HG03520 (cell line): ENCODE measurements at regions not wholly inside any gene's neighbourhood (a gene's known extent, or its start where the extent isn't known, plus 50 kb on each side); places are given as distances from the start of the nearest gene placed in this dataset.
"Not testable (repeated sequence)": the region's sequence is repeated elsewhere in the genome, so short reads cannot be mapped to it uniquely, and the experiment has no call there.

Experiments
- ATAC-seq: cut with Tn5 transposase; IDR thresholded peaks from one replicate; pipeline ENCODE4 v1.9.1; 2021; ENCODE audit warnings: mild to moderate bottlenecking, moderate library complexity; ENCODE audit not compliant: unreplicated experiment

GRCh38 chr10:2392145-2392812 lies 655.0 kb upstream of the ADARB2 start:
- ATAC-seq: no peak

GRCh38 chr10:2387672-2388071 lies 650.3 kb upstream of the ADARB2 start:
- no peak for ATAC-seq

- ATAC-seq: no peak
Measured at GRCh38 chr10:2387261-2387660, 649.9 kb upstream of the ADARB2 start.

GRCh38 chr10:2380218-2380617 lies 642.9 kb upstream of the ADARB2 start:
- ATAC-seq: no peak

GRCh38 chr10:2367083-2367482 lies 629.8 kb upstream of the ADARB2 start:
- no peak for ATAC-seq

- ATAC-seq: no peak
Measured at GRCh38 chr10:2366264-2366931, 629.1 kb upstream of the ADARB2 start.

GRCh38 chr10:2362331-2362730 lies 625.0 kb upstream of the ADARB2 start:
- ATAC-seq: no peak

- ATAC-seq: no peak
Measured at GRCh38 chr10:2358586-2358985, 621.3 kb upstream of the ADARB2 start.

GRCh38 chr10:2356670-2357069 lies 619.3 kb upstream of the ADARB2 start:
- ATAC-seq: no peak

GRCh38 chr10:2351566-2351965 lies 614.2 kb upstream of the ADARB2 start:
- ATAC-seq: no peak

GRCh38 chr10:2342206-2342605 lies 604.9 kb upstream of the ADARB2 start:
- no peak for ATAC-seq

GRCh38 chr10:2340831-2341647 lies 603.7 kb upstream of the ADARB2 start:
- ATAC-seq: no peak

- ATAC-seq: no peak
Measured at GRCh38 chr10:2335626-2336025, 598.3 kb upstream of the ADARB2 start.

GRCh38 chr10:2334575-2334974 lies 597.2 kb upstream of the ADARB2 start:
- ATAC-seq: no peak

GRCh38 chr10:2329082-2329481 lies 591.8 kb upstream of the ADARB2 start:
- no peak for ATAC-seq

- ATAC-seq: no peak
Measured at GRCh38 chr10:2326411-2326810, 589.1 kb upstream of the ADARB2 start.

GRCh38 chr10:2315045-2315485 lies 577.7 kb upstream of the ADARB2 start:
- ATAC-seq: not testable (repeated sequence)

GRCh38 chr10:2306081-2306480 lies 568.8 kb upstream of the ADARB2 start:
- ATAC-seq: no peak

- ATAC-seq: no peak
Measured at GRCh38 chr10:2303169-2303568, 565.8 kb upstream of the ADARB2 start.

GRCh38 chr10:2301227-2301626 lies 563.9 kb upstream of the ADARB2 start:
- no peak for ATAC-seq

- ATAC-seq: no peak
Measured at GRCh38 chr10:2300231-2300630, 562.9 kb upstream of the ADARB2 start.
